HUDEP-2 (cell line): ENCODE measurements at regions not wholly inside any gene's neighbourhood (a gene's known extent, or its start where the extent isn't known, plus 50 kb on each side); places are given as distances from the start of the nearest gene placed in this dataset.

Experiments
- DNase-seq, 76 experiments: peaks; one replicate each; lab custom pipeline; 2025; ENCODE audit not compliant: unreplicated experiment in 76 of 76; lab: John Stamatoyannopoulos, UW

- no peak for DNase-seq
Measured at GRCh38 chr14:97230051-97230450, 432.9 kb downstream of the VRK1 start.

DNA sequence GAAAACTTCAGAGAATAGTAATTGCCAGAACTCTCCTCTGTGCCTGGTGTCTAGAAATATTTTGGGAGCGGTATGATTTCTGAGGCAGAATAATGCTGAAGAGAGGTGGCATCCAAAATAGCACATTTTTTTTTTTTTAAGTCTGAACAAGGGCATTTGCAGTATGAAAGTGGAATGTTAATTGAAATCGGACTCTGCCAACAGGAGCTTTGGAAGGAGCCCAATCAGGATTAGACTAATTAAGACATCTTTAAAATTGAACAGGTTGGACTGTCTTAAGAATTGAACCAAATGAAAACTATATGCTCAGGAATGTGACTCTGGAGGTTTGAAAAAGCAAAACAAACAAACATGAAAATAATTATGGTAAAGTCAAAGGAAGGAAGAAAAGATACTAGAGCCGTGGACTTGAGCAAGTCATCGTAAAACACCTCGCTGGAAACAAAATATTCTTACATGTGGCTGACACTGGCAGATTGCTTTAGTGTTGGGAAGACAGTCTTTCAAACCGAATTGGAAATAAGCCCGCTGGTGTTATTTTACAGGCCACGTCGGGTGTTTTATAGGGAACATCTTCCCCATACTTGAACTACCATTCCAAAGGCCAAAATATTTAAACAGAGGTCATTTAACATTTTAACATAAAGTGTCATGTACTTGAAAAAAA is 436.3 kb downstream of the VRK1 start:
- no peak for DNase-seq

GRCh38 chr14:97246648-97247047 is 449.5 kb downstream of the VRK1 start:
- DNase-seq = no peak

- DNase-seq = no peak
Measured at GRCh38 chr14:97248973-97249372, 451.8 kb downstream of the VRK1 start.

GRCh38 chr14:97250931-97251330 is 453.7 kb downstream of the VRK1 start:
- DNase-seq = no peak

DNA sequence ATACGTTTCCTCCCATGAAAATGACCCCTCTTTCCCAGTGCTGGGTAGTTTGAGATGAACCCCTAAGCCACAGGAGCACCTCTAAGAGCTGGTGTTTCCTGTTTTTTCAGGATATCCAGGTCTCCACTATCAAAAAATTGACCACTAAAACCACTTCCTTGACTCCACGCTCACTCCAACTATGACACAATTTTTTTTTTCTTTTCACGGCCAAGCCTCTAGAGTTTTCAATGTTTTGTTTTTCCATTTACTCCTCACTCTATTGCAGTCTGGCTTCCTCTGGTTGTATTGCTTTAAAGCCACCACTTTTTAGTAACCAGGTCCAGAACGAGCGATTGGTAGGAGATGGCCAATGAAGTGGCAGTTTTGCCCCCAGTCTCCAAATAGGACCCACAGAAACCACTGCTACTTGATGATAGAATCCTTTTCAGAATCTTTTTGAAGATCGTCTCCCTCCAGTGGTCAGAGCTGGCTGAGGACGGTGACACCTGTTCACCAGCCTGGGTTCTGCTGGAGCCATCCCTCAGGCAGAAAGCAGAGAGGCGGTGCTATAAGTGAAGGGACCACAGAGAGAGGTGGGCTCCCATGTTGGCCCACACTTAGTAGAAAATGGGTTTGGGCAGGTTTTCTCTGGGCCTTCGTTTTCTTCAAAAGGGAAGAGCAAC is 454.4 kb downstream of the VRK1 start:
- no peak for DNase-seq

- DNase-seq = no peak
Measured at GRCh38 chr14:97253756-97254155, 456.6 kb downstream of the VRK1 start.

DNA sequence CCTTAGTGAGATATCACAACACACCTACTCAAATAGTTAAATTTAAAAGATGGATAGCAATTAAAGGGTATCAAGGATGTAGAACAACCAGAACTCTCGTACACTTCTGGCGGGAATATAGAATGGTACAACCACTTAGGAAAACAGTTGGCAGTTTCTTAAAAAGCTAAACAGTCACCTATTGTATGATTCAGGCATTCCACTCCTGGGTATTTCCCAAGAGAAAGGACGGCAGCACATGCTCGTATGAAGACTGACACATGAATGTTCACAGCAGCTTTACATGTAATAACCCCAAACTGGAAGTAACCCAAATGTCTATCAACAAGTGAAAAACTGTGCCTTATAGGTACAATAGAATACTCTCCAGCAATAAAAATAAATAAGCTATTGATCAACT is 465.2 kb downstream of the VRK1 start:
- DNase-seq = no peak

DNA sequence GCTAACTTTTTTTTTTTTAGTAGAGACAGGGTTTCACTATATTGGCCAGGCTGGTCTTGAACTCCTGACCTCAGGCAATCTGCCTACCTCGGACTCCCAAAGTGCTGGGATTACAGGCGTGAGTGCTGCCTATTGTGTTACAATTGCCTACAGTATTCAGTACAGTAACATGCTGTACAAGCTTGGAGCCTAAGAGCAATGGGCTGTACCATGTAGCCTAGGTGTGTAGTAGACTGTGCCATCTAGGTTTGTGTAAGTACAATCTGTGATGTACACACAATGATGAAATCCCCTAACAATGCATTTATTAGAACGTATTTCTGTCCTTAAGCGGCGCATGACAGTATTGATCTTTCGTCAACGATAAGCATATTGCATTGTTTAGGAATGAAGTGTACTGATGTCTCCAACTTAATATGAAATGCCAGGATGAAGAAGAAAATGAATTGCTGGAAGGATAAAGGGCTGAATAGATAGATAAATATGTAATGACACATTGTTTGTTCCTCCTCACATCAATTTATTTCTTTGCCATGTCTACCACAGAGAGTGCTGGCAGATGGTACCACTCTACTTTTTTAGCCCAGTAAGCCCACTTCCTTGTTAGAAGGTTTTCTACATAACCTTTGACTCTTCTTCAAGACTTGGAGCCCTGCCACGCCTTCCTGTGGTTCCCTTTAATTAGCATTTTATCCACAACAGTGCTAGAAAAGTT is 467.5 kb downstream of the VRK1 start:
- no peak for DNase-seq

DNA sequence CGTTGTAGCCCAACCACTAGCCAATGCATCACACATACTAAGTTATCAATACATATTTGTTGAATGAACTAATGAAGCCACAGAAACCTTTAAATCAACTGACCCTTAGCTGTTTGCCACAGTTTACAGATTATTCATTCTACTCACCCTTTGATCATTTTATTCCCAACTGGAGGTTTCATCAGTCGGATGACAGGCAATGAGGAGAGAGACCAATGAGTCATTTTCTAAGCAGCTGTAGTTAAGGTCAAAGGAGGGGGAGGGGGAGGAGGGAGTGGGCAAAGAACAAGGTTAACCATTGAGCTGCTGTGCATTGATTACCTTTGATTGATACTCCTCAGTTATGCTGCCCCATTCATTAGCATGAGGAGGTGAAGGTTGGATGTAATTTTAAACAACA is 469.5 kb downstream of the VRK1 start:
- DNase-seq = no peak

DNA sequence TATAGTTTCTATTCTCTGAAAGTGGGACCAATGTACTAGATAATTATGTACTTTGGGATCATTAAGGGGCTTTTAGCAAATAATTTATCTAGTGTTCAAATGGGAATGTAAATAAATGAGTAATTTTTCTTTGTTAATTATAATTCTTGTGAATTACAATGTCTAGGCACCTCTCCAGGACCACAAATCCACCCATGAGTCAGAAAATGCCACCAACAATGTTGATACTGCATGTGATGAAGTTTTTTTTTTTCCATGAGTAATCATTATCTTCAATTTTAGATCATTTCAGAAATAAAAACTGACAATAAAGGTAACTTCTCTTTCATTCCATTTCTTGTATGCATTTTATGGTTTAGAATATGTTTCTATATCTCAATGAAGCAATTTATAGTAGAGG is 470.3 kb downstream of the VRK1 start:
- DNase-seq = no peak

GRCh38 chr14:97268097-97268496 is 470.9 kb downstream of the VRK1 start:
- no peak for DNase-seq

DNA sequence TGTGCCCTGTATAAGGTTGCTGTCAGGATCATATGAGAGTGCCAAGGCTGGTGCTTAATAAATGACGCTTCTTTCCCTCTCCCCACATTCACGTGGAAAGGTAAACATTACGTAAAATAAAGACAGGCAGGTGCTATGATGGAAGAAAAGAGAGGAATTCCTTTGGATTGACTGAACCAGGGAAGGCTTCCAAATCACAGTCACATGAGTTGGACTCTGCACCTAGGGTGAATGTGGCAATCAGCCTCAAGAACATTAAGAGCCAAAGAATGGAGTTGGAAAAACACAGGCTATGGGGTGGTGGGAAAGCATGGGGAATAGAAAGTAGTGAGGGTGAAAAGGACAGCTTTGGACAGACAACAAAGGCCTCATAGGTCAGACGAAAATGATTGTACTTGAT is 473.1 kb downstream of the VRK1 start:
- no peak for DNase-seq

- DNase-seq = no peak
Measured at GRCh38 chr14:97271451-97271960, 474.3 kb downstream of the VRK1 start.

- DNase-seq = no peak
Measured at GRCh38 chr14:97273540-97273939, 476.4 kb downstream of the VRK1 start.

DNA sequence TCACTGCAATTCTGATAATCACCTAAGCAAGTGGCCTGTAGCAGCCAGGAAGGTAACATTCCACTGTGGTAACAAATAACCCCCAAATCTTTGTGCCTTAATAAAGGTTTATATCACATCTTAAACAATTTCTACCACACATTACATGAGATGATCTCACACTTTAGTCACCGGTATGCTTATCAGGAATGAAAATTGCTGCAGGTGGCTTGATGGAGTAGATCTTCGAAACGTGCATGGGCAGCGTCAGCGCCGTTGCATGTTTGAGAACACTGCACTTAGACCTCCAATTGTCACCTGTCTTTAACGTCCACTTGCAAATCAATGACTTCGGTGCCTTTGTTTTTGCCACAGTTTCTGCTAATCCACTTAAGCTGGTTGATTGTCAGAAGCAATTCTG is 477.4 kb downstream of the VRK1 start:
- no peak for DNase-seq

DNA sequence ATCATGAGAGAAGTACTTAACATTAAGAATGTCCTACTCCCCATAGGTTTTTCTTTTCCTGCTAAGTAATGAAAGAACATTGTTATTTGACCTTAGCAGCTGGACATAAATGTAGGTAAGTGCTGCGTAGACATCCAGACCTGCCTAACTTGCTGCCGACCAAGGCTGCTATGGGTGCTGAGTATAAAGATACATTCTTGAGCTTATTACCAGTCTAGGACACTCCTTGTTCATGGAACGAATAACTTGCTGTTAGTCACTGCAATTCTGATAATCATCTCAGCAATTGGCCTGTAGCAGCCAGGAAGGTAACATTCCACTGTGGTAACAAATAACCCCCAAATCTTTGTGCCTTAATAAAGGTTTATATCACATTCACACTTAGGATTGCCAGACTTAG is 478.1 kb downstream of the VRK1 start:
- DNase-seq = no peak

- DNase-seq = no peak
Measured at GRCh38 chr14:97276573-97276972, 479.4 kb downstream of the VRK1 start.

DNA sequence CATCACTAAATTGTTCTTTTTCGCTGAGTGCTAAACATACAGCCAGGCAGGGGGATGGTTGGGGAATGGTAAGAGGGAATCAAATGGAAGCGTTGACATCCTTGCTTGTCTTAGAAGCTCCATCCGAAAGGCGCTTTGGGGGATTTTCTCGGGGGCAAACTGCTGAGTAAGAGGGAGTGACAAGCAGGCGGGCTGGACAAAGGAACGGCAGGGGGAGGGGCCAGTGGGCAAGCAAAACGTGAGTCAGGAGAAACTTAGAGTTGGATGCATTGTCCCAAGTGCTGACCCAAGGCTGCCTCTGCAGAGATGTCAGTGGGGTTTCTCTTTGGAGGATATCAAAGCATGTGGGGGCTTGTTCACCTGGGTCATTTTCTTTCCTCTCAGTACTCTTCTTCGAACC is 480.5 kb downstream of the VRK1 start:
- no peak for DNase-seq

DNA sequence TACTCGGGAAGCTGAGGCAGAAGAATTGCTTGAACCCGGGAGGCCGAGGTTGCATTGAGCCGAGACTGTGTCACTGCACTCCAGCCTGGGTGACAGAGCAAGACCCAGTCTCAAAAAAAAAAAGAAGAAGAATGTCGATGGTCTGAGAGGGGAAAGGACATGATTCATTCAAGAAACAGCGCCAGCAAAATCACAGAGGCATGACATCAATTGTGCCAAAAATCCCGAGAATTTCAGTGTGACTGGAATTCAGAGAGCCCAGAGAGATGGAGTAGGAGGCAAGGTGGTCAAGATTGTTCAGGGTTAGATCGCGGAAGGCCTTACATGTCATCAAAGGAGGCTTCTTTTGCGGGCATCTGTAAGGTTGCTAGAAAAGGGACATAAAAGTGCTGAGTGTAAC is 483.3 kb downstream of the VRK1 start:
- DNase-seq = no peak

GRCh38 chr14:97281741-97282140 is 484.6 kb downstream of the VRK1 start:
- DNase-seq = no peak
